OCI-LY1 (cell line): ENCODE measurements at regions not wholly inside any gene's neighbourhood (a gene's known extent, or its start where the extent isn't known, plus 50 kb on each side); places are given as distances from the start of the nearest gene placed in this dataset.

Experiments used
- EZH2 ChIP-seq: fragments of 200-600 bp; sonication (generic), shearing (Covaris generic); IDR thresholded peaks from 2 replicates; pipeline ENCODE4 v1.8.0; 2017; ENCODE audit warnings: borderline replicate concordance, mixed run types, mild to moderate bottlenecking, antibody characterized with exemption, low read length, moderate library complexity, mixed read lengths
- TF ChIP-seq, protein P1 (sequence below): fragments of 200-600 bp; sonication (generic), shearing (Covaris generic); IDR thresholded peaks from 2 replicates; pipeline ENCODE4 v1.5.1; 2017; ENCODE audit warnings: mild to moderate bottlenecking, antibody characterized with exemption, low read length, moderate library complexity, mixed read lengths

DNA sequence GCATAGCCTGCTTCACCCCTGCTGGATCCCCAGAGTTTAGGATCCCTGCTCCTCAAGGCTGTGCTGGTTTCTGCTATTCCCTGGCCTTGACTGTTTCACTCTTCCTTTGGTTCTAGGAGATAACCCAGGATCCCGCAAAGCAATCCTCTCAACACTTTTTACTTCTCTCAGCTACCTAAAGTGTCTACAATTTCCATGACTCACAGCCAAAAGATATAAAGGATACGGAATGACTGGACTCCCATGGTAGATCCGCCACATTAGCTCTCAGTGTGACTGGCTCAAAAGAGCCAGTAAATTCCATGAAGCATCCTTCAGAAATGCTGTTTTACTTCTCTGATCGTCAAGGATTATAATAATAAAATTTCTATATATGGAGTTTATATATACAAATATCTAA, 66.3 kb upstream of the TMEM164 start:
- TF ChIP-seq, protein P1, sequence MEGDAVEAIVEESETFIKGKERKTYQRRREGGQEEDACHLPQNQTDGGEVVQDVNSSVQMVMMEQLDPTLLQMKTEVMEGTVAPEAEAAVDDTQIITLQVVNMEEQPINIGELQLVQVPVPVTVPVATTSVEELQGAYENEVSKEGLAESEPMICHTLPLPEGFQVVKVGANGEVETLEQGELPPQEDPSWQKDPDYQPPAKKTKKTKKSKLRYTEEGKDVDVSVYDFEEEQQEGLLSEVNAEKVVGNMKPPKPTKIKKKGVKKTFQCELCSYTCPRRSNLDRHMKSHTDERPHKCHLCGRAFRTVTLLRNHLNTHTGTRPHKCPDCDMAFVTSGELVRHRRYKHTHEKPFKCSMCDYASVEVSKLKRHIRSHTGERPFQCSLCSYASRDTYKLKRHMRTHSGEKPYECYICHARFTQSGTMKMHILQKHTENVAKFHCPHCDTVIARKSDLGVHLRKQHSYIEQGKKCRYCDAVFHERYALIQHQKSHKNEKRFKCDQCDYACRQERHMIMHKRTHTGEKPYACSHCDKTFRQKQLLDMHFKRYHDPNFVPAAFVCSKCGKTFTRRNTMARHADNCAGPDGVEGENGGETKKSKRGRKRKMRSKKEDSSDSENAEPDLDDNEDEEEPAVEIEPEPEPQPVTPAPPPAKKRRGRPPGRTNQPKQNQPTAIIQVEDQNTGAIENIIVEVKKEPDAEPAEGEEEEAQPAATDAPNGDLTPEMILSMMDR, result no peak
- no peak for TF ChIP-seq EZH2
